Astrocyte (in vitro differentiated cells and primary cell): ENCODE measurements at regions not wholly inside any gene's neighbourhood (a gene's known extent, or its start where the extent isn't known, plus 50 kb on each side); places are given as distances from the start of the nearest gene placed in this dataset.

Source experiments
- EZH2 ChIP-seq: IDR thresholded peaks from 2 replicates; pipeline ENCODE4 v1.6.1; 2012; ENCODE audit warnings: mild to moderate bottlenecking, low read length, inconsistent platforms; ENCODE audit not compliant: insufficient read depth
- TF ChIP-seq, protein P1 (sequence below): IDR thresholded peaks from 2 replicates; pipeline ENCODE4 v1.5.1; 2011; ENCODE audit warnings: low read depth, mild to moderate bottlenecking, inconsistent platforms, low read length, moderate library complexity; ENCODE audit not compliant: insufficient read depth

DNA sequence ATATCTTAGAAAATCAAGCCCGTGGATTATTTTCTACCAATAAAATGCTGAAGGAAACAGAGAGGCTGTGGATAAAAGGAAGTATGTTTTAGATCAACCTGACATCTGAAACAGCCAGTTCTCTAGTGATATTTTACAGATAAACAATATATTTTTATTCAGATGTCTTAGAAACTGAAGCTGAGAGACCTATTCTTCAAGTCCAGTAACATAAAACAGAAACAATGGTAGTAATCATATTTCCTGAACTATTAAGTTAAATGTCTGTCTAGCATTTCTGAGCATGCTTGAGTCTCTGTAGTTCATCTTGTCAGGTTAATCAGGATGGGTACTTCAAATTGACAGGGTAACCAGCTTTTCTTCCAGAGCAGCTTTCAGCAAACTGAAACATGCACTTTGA, 449.6 kb upstream of the TOM1L1 start:
- TF ChIP-seq, protein P1, sequence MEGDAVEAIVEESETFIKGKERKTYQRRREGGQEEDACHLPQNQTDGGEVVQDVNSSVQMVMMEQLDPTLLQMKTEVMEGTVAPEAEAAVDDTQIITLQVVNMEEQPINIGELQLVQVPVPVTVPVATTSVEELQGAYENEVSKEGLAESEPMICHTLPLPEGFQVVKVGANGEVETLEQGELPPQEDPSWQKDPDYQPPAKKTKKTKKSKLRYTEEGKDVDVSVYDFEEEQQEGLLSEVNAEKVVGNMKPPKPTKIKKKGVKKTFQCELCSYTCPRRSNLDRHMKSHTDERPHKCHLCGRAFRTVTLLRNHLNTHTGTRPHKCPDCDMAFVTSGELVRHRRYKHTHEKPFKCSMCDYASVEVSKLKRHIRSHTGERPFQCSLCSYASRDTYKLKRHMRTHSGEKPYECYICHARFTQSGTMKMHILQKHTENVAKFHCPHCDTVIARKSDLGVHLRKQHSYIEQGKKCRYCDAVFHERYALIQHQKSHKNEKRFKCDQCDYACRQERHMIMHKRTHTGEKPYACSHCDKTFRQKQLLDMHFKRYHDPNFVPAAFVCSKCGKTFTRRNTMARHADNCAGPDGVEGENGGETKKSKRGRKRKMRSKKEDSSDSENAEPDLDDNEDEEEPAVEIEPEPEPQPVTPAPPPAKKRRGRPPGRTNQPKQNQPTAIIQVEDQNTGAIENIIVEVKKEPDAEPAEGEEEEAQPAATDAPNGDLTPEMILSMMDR = no peak
- no peak for TF ChIP-seq EZH2
